Activated CD4-positive, alpha-beta T cell treated with anti-CD3 and anti-CD28 coated beads, Interleukin-2, amount 50 U/mL, for 24 hours (primary cell): ENCODE measurements at regions not wholly inside any gene's neighbourhood (a gene's known extent, or its start where the extent isn't known, plus 50 kb on each side); places are given as distances from the start of the nearest gene placed in this dataset.
A peak's percentile ranks its signal among the peaks of the same experiment; 100 is the strongest.

Experiments used
- DNase-seq, 2 donors: peaks; one replicate each; pipeline ENCODE4 v3.0.0-alpha.2; 2020; ENCODE audit warnings: low read depth in 1 of 2, low spot score in 1 of 2

- no peak for DNase-seq
Observed at GRCh38 chr15:62845241-62846126, 197.1 kb upstream of the TPM1 start.

- DNase-seq = no peak
Observed at GRCh38 chr15:62846131-62846804, 196.3 kb upstream of the TPM1 start.

- DNase-seq = no peak
Observed at GRCh38 chr15:62846805-62847495, 195.6 kb upstream of the TPM1 start.

- DNase-seq = peak in 1 of 2 donors; percentile 3
Observed at GRCh38 chr15:62847900-62848489, 194.6 kb upstream of the TPM1 start.

GRCh38 chr15:62848632-62849050, 193.9 kb upstream of the TPM1 start:
- no peak for DNase-seq

GRCh38 chr15:62849316-62850106, 193.0 kb upstream of the TPM1 start:
- no peak for DNase-seq

GRCh38 chr15:62850318-62850717, 192.2 kb upstream of the TPM1 start:
- no peak for DNase-seq

GRCh38 chr15:62850791-62851291, 191.7 kb upstream of the TPM1 start:
- no peak for DNase-seq

GRCh38 chr15:62853114-62853840, 189.3 kb upstream of the TPM1 start:
- DNase-seq = no peak

- DNase-seq = no peak
Observed at GRCh38 chr15:62853841-62854225, 188.7 kb upstream of the TPM1 start.

GRCh38 chr15:62854420-62855084, 188.0 kb upstream of the TPM1 start:
- no peak for DNase-seq

- DNase-seq = no peak
Observed at GRCh38 chr15:62855085-62855476, 187.5 kb upstream of the TPM1 start.

- DNase-seq = no peak
Observed at GRCh38 chr15:62856466-62857246, 185.9 kb upstream of the TPM1 start.

GRCh38 chr15:62857411-62857853, 185.1 kb upstream of the TPM1 start:
- DNase-seq = no peak

GRCh38 chr15:62858343-62858742, 184.2 kb upstream of the TPM1 start:
- DNase-seq = no peak

- no peak for DNase-seq
Observed at GRCh38 chr15:62862717-62863116, 179.8 kb upstream of the TPM1 start.

- no peak for DNase-seq
Observed at GRCh38 chr15:62866366-62866765, 176.2 kb upstream of the TPM1 start.

- no peak for DNase-seq
Observed at GRCh38 chr15:62867844-62868243, 174.7 kb upstream of the TPM1 start.
